Nephron (organoid): ENCODE measurements at regions not wholly inside any gene's neighbourhood (a gene's known extent, or its start where the extent isn't known, plus 50 kb on each side); places are given as distances from the start of the nearest gene placed in this dataset.
"Not testable (repeated sequence)": the region's sequence is repeated elsewhere in the genome, so short reads cannot be mapped to it uniquely, and the experiment has no call there.

Experiments
- H3K27ac Mint-ChIP-seq, 3 experiments: 2 replicates each; pipeline ENCODE4 v1.8.0; 2020; ENCODE audit warnings: mixed read lengths in 3 of 3, mild to moderate bottlenecking in 2 of 3, moderate library complexity in 1 of 3
- H3K27me3 Mint-ChIP-seq: 2 replicates; pipeline ENCODE4 v1.8.0; 2021; ENCODE audit warnings: low read depth, mild to moderate bottlenecking, moderate library complexity, mixed read lengths
- H3K36me3 Mint-ChIP-seq: 2 replicates; pipeline ENCODE4 v1.8.0; 2020; ENCODE audit warnings: low read depth, mixed read lengths
- H3K4me1 Mint-ChIP-seq: 2 replicates; pipeline ENCODE4 v1.8.0; 2020; ENCODE audit warnings: mixed read lengths
- H3K4me3 Mint-ChIP-seq, 3 experiments: 2 replicates each; pipeline ENCODE4 v1.8.0; 2020; ENCODE audit warnings: mild to moderate bottlenecking in 3 of 3, mixed read lengths in 3 of 3, moderate library complexity in 2 of 3
- H3K9me3 Mint-ChIP-seq: 2 replicates; pipeline ENCODE4 v1.8.0; 2020; ENCODE audit warnings: mixed read lengths
- CTCF ChIP-seq, 3 experiments: fragments of 200-600 bp; sonication (generic); IDR thresholded peaks; one replicate each; pipeline ENCODE4 v1.5.0; 2021; ENCODE audit warnings: antibody characterized with exemption in 3 of 3; ENCODE audit not compliant: unreplicated experiment in 3 of 3

GRCh38 chr7:159335181-159335926 is 190.7 kb upstream of the VIPR2 start:
- not testable (repeated sequence) for H3K4me1 Mint-ChIP-seq, H3K36me3 Mint-ChIP-seq, H3K4me3 Mint-ChIP-seq, H3K27me3 Mint-ChIP-seq, H3K27ac Mint-ChIP-seq
- peaks cover 24% of the 10 kb centered on the region for H3K9me3 Mint-ChIP-seq

- H3K9me3 Mint-ChIP-seq = peaks cover 33% of the 10 kb centered on the region
- H3K27me3 Mint-ChIP-seq, H3K27ac Mint-ChIP-seq, H3K4me3 Mint-ChIP-seq, H3K36me3 Mint-ChIP-seq, H3K4me1 Mint-ChIP-seq: not testable (repeated sequence)
Measured at GRCh38 chr7:159332854-159333479, 188.3 kb upstream of the VIPR2 start.

- Mint-ChIP-seq H3K4me1 (no peaks in the 10 kb centered on the region), H3K4me3 (no peak overlapping the region), H3K27me3 (peaks cover 4% of the 10 kb centered on the region), H3K27ac (no peak overlapping the region), H3K9me3 (peaks cover 46% of the 10 kb centered on the region), H3K36me3 (no peaks in the 10 kb centered on the region)
- TF ChIP-seq CTCF (IDR thresholded peaks at IDR 0.05; ENCODE audit: unreplicated experiment in 3 of 3) = no peak
Measured at GRCh38 chr7:159331462-159331861, 186.8 kb upstream of the VIPR2 start.

GRCh38 chr7:159329818-159330378 is 185.2 kb upstream of the VIPR2 start:
- TF ChIP-seq CTCF (IDR thresholded peaks at IDR 0.05; ENCODE audit: unreplicated experiment in 3 of 3) = no peak
- Mint-ChIP-seq H3K27ac (no peak overlapping the region), H3K36me3 (no peaks in the 10 kb centered on the region), H3K9me3 (peaks cover 50% of the 10 kb centered on the region), H3K4me3 (no peak overlapping the region), H3K4me1 (no peaks in the 10 kb centered on the region), H3K27me3 (peaks cover 4% of the 10 kb centered on the region)

- TF ChIP-seq CTCF (IDR thresholded peaks at IDR 0.05; ENCODE audit: unreplicated experiment in 3 of 3) = no peak
- Mint-ChIP-seq H3K36me3 (no peaks in the 10 kb centered on the region), H3K9me3 (peaks cover 41% of the 10 kb centered on the region), H3K27me3 (peaks cover 4% of the 10 kb centered on the region), H3K4me3 (no peak overlapping the region), H3K4me1 (no peaks in the 10 kb centered on the region), H3K27ac (no peak overlapping the region)
Measured at GRCh38 chr7:159328096-159328495, 183.4 kb upstream of the VIPR2 start.

- Mint-ChIP-seq H3K27ac (no peak overlapping the region), H3K36me3 (no peaks in the 10 kb centered on the region), H3K9me3 (peaks cover 33% of the 10 kb centered on the region), H3K4me1 (no peaks in the 10 kb centered on the region), H3K27me3 (no peaks in the 10 kb centered on the region), H3K4me3 (no peak overlapping the region)
- TF ChIP-seq CTCF (IDR thresholded peaks at IDR 0.05; ENCODE audit: unreplicated experiment in 3 of 3) = no peak
Measured at GRCh38 chr7:159323359-159323758, 178.7 kb upstream of the VIPR2 start.

- Mint-ChIP-seq H3K4me3 (no peak overlapping the region), H3K27ac (no peak overlapping the region), H3K9me3 (peaks cover 28% of the 10 kb centered on the region), H3K36me3 (no peaks in the 10 kb centered on the region), H3K4me1 (no peaks in the 10 kb centered on the region), H3K27me3 (no peaks in the 10 kb centered on the region)
- TF ChIP-seq CTCF (IDR thresholded peaks at IDR 0.05; ENCODE audit: unreplicated experiment in 3 of 3) = no peak
Measured at GRCh38 chr7:159321278-159321677, 176.6 kb upstream of the VIPR2 start.
